Activated CD8-positive, alpha-beta T cell treated with anti-CD3 and anti-CD28 coated beads for 36 hours (primary cell): ENCODE measurements at regions not wholly inside any gene's neighbourhood (a gene's known extent, or its start where the extent isn't known, plus 50 kb on each side); places are given as distances from the start of the nearest gene placed in this dataset.
"Not testable (repeated sequence)": the region's sequence is repeated elsewhere in the genome, so short reads cannot be mapped to it uniquely, and the experiment has no call there.

Experiments
- ATAC-seq: fragments of 200-7000 bp; cut with Tn5 transposase; one replicate; pipeline ENCODE4 v1.10.0; 2021; ENCODE audit warnings: mild to moderate bottlenecking, moderate library complexity
- CTCF ChIA-PET: fragments of 350-600 bp; sonication (Branson Sonifier 250); formaldehyde crosslinking; loops from one replicate; lab custom pipeline; 2021; ENCODE audit warnings: antibody characterized with exemption; lab: Charles Lee
- POLR2A ChIA-PET: fragments of 350-600 bp; sonication (Branson Sonifier 250); formaldehyde crosslinking; loops from one replicate; lab custom pipeline; 2021; ENCODE audit warnings: antibody characterized with exemption; lab: Charles Lee
- DNase-seq: peaks from one replicate; pipeline ENCODE4 v3.0.0-alpha.2; 2020
- H3K27ac Mint-ChIP-seq: one replicate; pipeline ENCODE4 v1.8.0; 2021; ENCODE audit warnings: mild to moderate bottlenecking, mixed read lengths
- H3K27me3 Mint-ChIP-seq: one replicate; pipeline ENCODE4 v1.8.0; 2021; ENCODE audit warnings: mixed read lengths
- H3K36me3 Mint-ChIP-seq: one replicate; pipeline ENCODE4 v1.8.0; 2021; ENCODE audit warnings: low read depth, mixed read lengths
- H3K4me1 Mint-ChIP-seq: one replicate; pipeline ENCODE4 v1.8.0; 2021; ENCODE audit warnings: low read depth, mixed read lengths
- H3K4me3 Mint-ChIP-seq: one replicate; pipeline ENCODE4 v1.8.0; 2021; ENCODE audit warnings: mild to moderate bottlenecking, moderate library complexity, mixed read lengths
- H3K9me3 Mint-ChIP-seq: one replicate; pipeline ENCODE4 v1.8.0; 2021; ENCODE audit warnings: mixed read lengths
- CTCF ChIP-seq: fragments of 200-600 bp; IDR thresholded peaks from one replicate; pipeline ENCODE4 v1.8.0; 2022; ENCODE audit warnings: antibody characterized with exemption, mild to moderate bottlenecking
- intact Hi-C: fragments of 100-400 bp; cut with micrococcal nuclease; formaldehyde crosslinking; loops from one replicate; pipeline ENCODE4 v1.10.0; 2022

- DNase-seq (no peak), ATAC-seq (no peak)
- no peaks in the 10 kb centered on the region for H3K4me1 Mint-ChIP-seq
- CTCF ChIA-PET, result no interaction called here
- H3K27me3 Mint-ChIP-seq, result no peaks in the 10 kb centered on the region
- no peak overlapping the region for H3K27ac Mint-ChIP-seq
- H3K4me3 Mint-ChIP-seq, result no peak overlapping the region
- no peaks in the 10 kb centered on the region for H3K36me3 Mint-ChIP-seq
- intact Hi-C loops, result no loop called here
- no peak for TF ChIP-seq CTCF
- peaks cover 3% of the 10 kb centered on the region for H3K9me3 Mint-ChIP-seq
- POLR2A ChIA-PET, result no interaction called here
Measured at GRCh38 chr4:59704616-59705015, 1495.5 kb upstream of the ADGRL3 start.

- Mint-ChIP-seq H3K4me3 (no peak overlapping the region), H3K4me1 (no peaks in the 10 kb centered on the region), H3K27ac (no peak overlapping the region), H3K27me3 (no peaks in the 10 kb centered on the region), H3K9me3 (peaks cover 10% of the 10 kb centered on the region), H3K36me3 (no peaks in the 10 kb centered on the region)
- ChIA-PET CTCF (no interaction called here), POLR2A (no interaction called here)
- no peak for TF ChIP-seq CTCF
- DNase-seq (no peak), ATAC-seq (no peak)
- intact Hi-C loops, result no loop called here
Measured at GRCh38 chr4:59712470-59712869, 1487.7 kb upstream of the ADGRL3 start.

- ATAC-seq, H3K9me3 Mint-ChIP-seq, CTCF ChIA-PET, DNase-seq, intact Hi-C loops, H3K27ac Mint-ChIP-seq, POLR2A ChIA-PET, H3K4me3 Mint-ChIP-seq, H3K27me3 Mint-ChIP-seq, H3K4me1 Mint-ChIP-seq, H3K36me3 Mint-ChIP-seq: not testable (repeated sequence)
Measured at GRCh38 chr4:59724286-59724685, 1475.8 kb upstream of the ADGRL3 start.

GRCh38 chr4:59727745-59728144, 1472.4 kb upstream of the ADGRL3 start:
- DNase-seq (no peak), ATAC-seq (no peak)
- Mint-ChIP-seq H3K27me3 (no peaks in the 10 kb centered on the region), H3K4me1 (no peaks in the 10 kb centered on the region), H3K36me3 (no peaks in the 10 kb centered on the region), H3K9me3 (peaks cover 3% of the 10 kb centered on the region), H3K27ac (no peak overlapping the region), H3K4me3 (no peak overlapping the region)
- ChIA-PET POLR2A (no interaction called here), CTCF (no interaction called here)
- intact Hi-C loops, result no loop called here
- no peak for TF ChIP-seq CTCF

GRCh38 chr4:59728496-59728895, 1471.6 kb upstream of the ADGRL3 start:
- no peaks in the 10 kb centered on the region for H3K36me3 Mint-ChIP-seq

More at GRCh38 chr4:59728496-59728895, 1471.6 kb upstream of the ADGRL3 start:
- no peak for ATAC-seq
- H3K27me3 Mint-ChIP-seq, result no peaks in the 10 kb centered on the region
- ChIA-PET CTCF (no interaction called here), POLR2A (no interaction called here)
- H3K27ac Mint-ChIP-seq, result no peak overlapping the region
- H3K4me3 Mint-ChIP-seq, result no peak overlapping the region
- H3K9me3 Mint-ChIP-seq, result peaks cover 3% of the 10 kb centered on the region
- intact Hi-C loops, result no loop called here
- DNase-seq, result no peak
- H3K4me1 Mint-ChIP-seq, result no peaks in the 10 kb centered on the region
- no peak for TF ChIP-seq CTCF
